ENCODE measurements at regions not wholly inside any gene's neighbourhood (a gene's known extent, or its start where the extent isn't known, plus 50 kb on each side); places are given as distances from the start of the nearest gene placed in this dataset.

GRCh38 chr13:106691341-106691740 is 123.4 kb upstream of the ARGLU1 start:
- H3K27me3 ChIP-seq (ENCODE audit: control insufficient read depth in 3 of 3, insufficient read depth in 3 of 3, low read length in 3 of 3) = no peaks in the 10 kb centered on the region
- no peak for DNase-seq
- no peak overlapping the region for H3K27ac ChIP-seq (ENCODE audit: low read depth in 1 of 3, low read length in 2 of 3)
- 73 to 78% (median 74%) methylated on average over 5 of the region's 5 CpGs for WGBS, 3 donors
- no peaks in the 10 kb centered on the region for H3K9me3 ChIP-seq (ENCODE audit: control insufficient read depth in 2 of 2, insufficient read depth in 1 of 2, low read depth in 1 of 2, low read length in 1 of 2)
- FAIRE-seq = no peak
- H3K36me3 ChIP-seq (ENCODE audit: control insufficient read depth in 3 of 3, insufficient read depth in 2 of 3, low read depth in 1 of 3, low read length in 3 of 3) = no peaks in the 10 kb centered on the region
- no peak overlapping the region for H3K4me3 ChIP-seq (ENCODE audit: low read depth in 1 of 3, low read length in 3 of 3)
- no peaks in the 10 kb centered on the region for H3K4me1 ChIP-seq (ENCODE audit: control insufficient read depth in 3 of 3, insufficient read depth in 2 of 3, low read depth in 1 of 3, low read length in 2 of 3)

- 50 to 70% (median 64%) methylated on average over 6 of the region's 6 CpGs for WGBS, 3 donors
- no peaks in the 10 kb centered on the region for H3K27me3 ChIP-seq (ENCODE audit: control insufficient read depth in 3 of 3, insufficient read depth in 3 of 3, low read length in 3 of 3)
- H3K27ac ChIP-seq (ENCODE audit: low read depth in 1 of 3, low read length in 2 of 3) = no peak overlapping the region
- H3K4me3 ChIP-seq (ENCODE audit: low read depth in 1 of 3, low read length in 3 of 3) = no peak overlapping the region
- DNase-seq (no peak), FAIRE-seq (no peak)
- H3K9me3 ChIP-seq (ENCODE audit: control insufficient read depth in 2 of 2, insufficient read depth in 1 of 2, low read depth in 1 of 2, low read length in 1 of 2) = no peaks in the 10 kb centered on the region
- no peaks in the 10 kb centered on the region for H3K4me1 ChIP-seq (ENCODE audit: control insufficient read depth in 3 of 3, insufficient read depth in 2 of 3, low read depth in 1 of 3, low read length in 2 of 3)
- H3K36me3 ChIP-seq (ENCODE audit: control insufficient read depth in 3 of 3, insufficient read depth in 2 of 3, low read depth in 1 of 3, low read length in 3 of 3) = no peaks in the 10 kb centered on the region
Measured at GRCh38 chr13:106690779-106691178, 122.8 kb upstream of the ARGLU1 start.

GRCh38 chr13:106689906-106690305 is 122.0 kb upstream of the ARGLU1 start:
- DNase-seq = no peak
- H3K27ac ChIP-seq (ENCODE audit: low read depth in 1 of 3, low read length in 2 of 3) = no peak overlapping the region
- WGBS, 3 donors = 43 to 88% (median 79%) methylated on average over 1 of the region's 1 CpG
- H3K9me3 ChIP-seq (ENCODE audit: control insufficient read depth in 2 of 2, insufficient read depth in 1 of 2, low read depth in 1 of 2, low read length in 1 of 2) = no peaks in the 10 kb centered on the region
- no peak for FAIRE-seq
- H3K36me3 ChIP-seq (ENCODE audit: control insufficient read depth in 3 of 3, insufficient read depth in 2 of 3, low read depth in 1 of 3, low read length in 3 of 3) = no peaks in the 10 kb centered on the region
- no peaks in the 10 kb centered on the region for H3K27me3 ChIP-seq (ENCODE audit: control insufficient read depth in 3 of 3, insufficient read depth in 3 of 3, low read length in 3 of 3)
- no peak overlapping the region for H3K4me3 ChIP-seq (ENCODE audit: low read depth in 1 of 3, low read length in 3 of 3)
- H3K4me1 ChIP-seq (ENCODE audit: control insufficient read depth in 3 of 3, insufficient read depth in 2 of 3, low read depth in 1 of 3, low read length in 2 of 3) = no peaks in the 10 kb centered on the region

GRCh38 chr13:106688940-106689339 is 121.0 kb upstream of the ARGLU1 start:
- Histone ChIP-seq H3K4me1 (ENCODE audit: control insufficient read depth in 3 of 3, insufficient read depth in 2 of 3, low read depth in 1 of 3, low read length in 2 of 3) (no peaks in the 10 kb centered on the region), H3K4me3 (ENCODE audit: low read depth in 1 of 3, low read length in 3 of 3) (no peak overlapping the region), H3K27ac (ENCODE audit: low read depth in 1 of 3, low read length in 2 of 3) (no peak overlapping the region), H3K9me3 (ENCODE audit: control insufficient read depth in 2 of 2, insufficient read depth in 1 of 2, low read depth in 1 of 2, low read length in 1 of 2) (no peaks in the 10 kb centered on the region), H3K27me3 (ENCODE audit: control insufficient read depth in 3 of 3, insufficient read depth in 3 of 3, low read length in 3 of 3) (no peaks in the 10 kb centered on the region), H3K36me3 (ENCODE audit: control insufficient read depth in 3 of 3, insufficient read depth in 2 of 3, low read depth in 1 of 3, low read length in 3 of 3) (no peaks in the 10 kb centered on the region)
- FAIRE-seq (no peak), DNase-seq (no peak)
- WGBS, 3 donors = 40 to 77% (median 69%) methylated on average over 1 of the region's 1 CpG

GRCh38 chr13:106686163-106686562 is 118.2 kb upstream of the ARGLU1 start:
- Histone ChIP-seq H3K27me3 (ENCODE audit: control insufficient read depth in 3 of 3, insufficient read depth in 3 of 3, low read length in 3 of 3) (no peaks in the 10 kb centered on the region), H3K27ac (ENCODE audit: low read depth in 1 of 3, low read length in 2 of 3) (no peak overlapping the region), H3K4me3 (ENCODE audit: low read depth in 1 of 3, low read length in 3 of 3) (no peak overlapping the region), H3K36me3 (ENCODE audit: control insufficient read depth in 3 of 3, insufficient read depth in 2 of 3, low read depth in 1 of 3, low read length in 3 of 3) (no peaks in the 10 kb centered on the region), H3K9me3 (ENCODE audit: control insufficient read depth in 2 of 2, insufficient read depth in 1 of 2, low read depth in 1 of 2, low read length in 1 of 2) (no peaks in the 10 kb centered on the region), H3K4me1 (ENCODE audit: control insufficient read depth in 3 of 3, insufficient read depth in 2 of 3, low read depth in 1 of 3, low read length in 2 of 3) (peaks cover 0 to 4% (median 0%) of the 10 kb centered on the region in 3 donors)
- no peak for DNase-seq
- 78 to 83% (median 78%) methylated on average over 3 of the region's 3 CpGs for WGBS, 3 donors
- no peak for FAIRE-seq

GRCh38 chr13:106685143-106685542 is 117.2 kb upstream of the ARGLU1 start:
- Histone ChIP-seq H3K4me1 (ENCODE audit: control insufficient read depth in 3 of 3, insufficient read depth in 2 of 3, low read depth in 1 of 3, low read length in 2 of 3) (peaks cover 0 to 4% (median 0%) of the 10 kb centered on the region in 3 donors), H3K4me3 (ENCODE audit: low read depth in 1 of 3, low read length in 3 of 3) (no peak overlapping the region), H3K27ac (ENCODE audit: low read depth in 1 of 3, low read length in 2 of 3) (no peak overlapping the region), H3K27me3 (ENCODE audit: control insufficient read depth in 3 of 3, insufficient read depth in 3 of 3, low read length in 3 of 3) (no peaks in the 10 kb centered on the region), H3K36me3 (ENCODE audit: control insufficient read depth in 3 of 3, insufficient read depth in 2 of 3, low read depth in 1 of 3, low read length in 3 of 3) (no peaks in the 10 kb centered on the region), H3K9me3 (ENCODE audit: control insufficient read depth in 2 of 2, insufficient read depth in 1 of 2, low read depth in 1 of 2, low read length in 1 of 2) (no peaks in the 10 kb centered on the region)
- 81 to 87% (median 87%) methylated on average over 6 of the region's 6 CpGs for WGBS, 3 donors
- DNase-seq (no peak), FAIRE-seq (no peak)

- Histone ChIP-seq H3K9me3 (ENCODE audit: control insufficient read depth in 2 of 2, insufficient read depth in 1 of 2, low read depth in 1 of 2, low read length in 1 of 2) (no peaks in the 10 kb centered on the region), H3K27ac (ENCODE audit: low read depth in 1 of 3, low read length in 2 of 3) (no peak overlapping the region), H3K27me3 (ENCODE audit: control insufficient read depth in 3 of 3, insufficient read depth in 3 of 3, low read length in 3 of 3) (no peaks in the 10 kb centered on the region), H3K36me3 (ENCODE audit: control insufficient read depth in 3 of 3, insufficient read depth in 2 of 3, low read depth in 1 of 3, low read length in 3 of 3) (no peaks in the 10 kb centered on the region), H3K4me1 (ENCODE audit: control insufficient read depth in 3 of 3, insufficient read depth in 2 of 3, low read depth in 1 of 3, low read length in 2 of 3) (peaks cover 0 to 4% (median 0%) of the 10 kb centered on the region in 3 donors), H3K4me3 (ENCODE audit: low read depth in 1 of 3, low read length in 3 of 3) (no peak overlapping the region)
- WGBS, 3 donors = 90 to 98% (median 95%) methylated on average over 3 of the region's 3 CpGs
- FAIRE-seq (no peak), DNase-seq (no peak)
Measured at GRCh38 chr13:106683918-106684317, 116.0 kb upstream of the ARGLU1 start.

- H3K36me3 ChIP-seq (ENCODE audit: control insufficient read depth in 3 of 3, insufficient read depth in 2 of 3, low read depth in 1 of 3, low read length in 3 of 3) = no peaks in the 10 kb centered on the region
- H3K4me3 ChIP-seq (ENCODE audit: low read depth in 1 of 3, low read length in 3 of 3) = no peak overlapping the region
- 34 to 54% (median 51%) methylated on average over 8 of the region's 8 CpGs for WGBS, 3 donors
- H3K27me3 ChIP-seq (ENCODE audit: control insufficient read depth in 3 of 3, insufficient read depth in 3 of 3, low read length in 3 of 3) = no peaks in the 10 kb centered on the region
- peaks cover 0 to 4% (median 0%) of the 10 kb centered on the region in 3 donors for H3K4me1 ChIP-seq (ENCODE audit: control insufficient read depth in 3 of 3, insufficient read depth in 2 of 3, low read depth in 1 of 3, low read length in 2 of 3)
- peak; percentile 17 to 19 for DNase-seq
- no peak for FAIRE-seq
- H3K27ac ChIP-seq (ENCODE audit: low read depth in 1 of 3, low read length in 2 of 3) = no peak overlapping the region
- H3K9me3 ChIP-seq (ENCODE audit: control insufficient read depth in 2 of 2, insufficient read depth in 1 of 2, low read depth in 1 of 2, low read length in 1 of 2) = no peaks in the 10 kb centered on the region
Measured at GRCh38 chr13:106683179-106683578, 115.2 kb upstream of the ARGLU1 start.

- no peak overlapping the region for H3K4me3 ChIP-seq (ENCODE audit: low read depth in 1 of 3, low read length in 3 of 3)
- whole genome bisulfite sequencing, 3 donors = 69 to 92% (median 90%) methylated on average over 5 of the region's 5 CpGs
- peaks cover 0 to 4% (median 0%) of the 10 kb centered on the region in 3 donors for H3K4me1 ChIP-seq (ENCODE audit: control insufficient read depth in 3 of 3, insufficient read depth in 2 of 3, low read depth in 1 of 3, low read length in 2 of 3)
- no peaks in the 10 kb centered on the region for H3K36me3 ChIP-seq (ENCODE audit: control insufficient read depth in 3 of 3, insufficient read depth in 2 of 3, low read depth in 1 of 3, low read length in 3 of 3)
- no peaks in the 10 kb centered on the region for H3K9me3 ChIP-seq (ENCODE audit: control insufficient read depth in 2 of 2, insufficient read depth in 1 of 2, low read depth in 1 of 2, low read length in 1 of 2)
- no peak overlapping the region for H3K27ac ChIP-seq (ENCODE audit: low read depth in 1 of 3, low read length in 2 of 3)
- H3K27me3 ChIP-seq (ENCODE audit: control insufficient read depth in 3 of 3, insufficient read depth in 3 of 3, low read length in 3 of 3) = no peaks in the 10 kb centered on the region
- no peak for DNase-seq
- no peak for FAIRE-seq
Measured at GRCh38 chr13:106681997-106682396, 114.1 kb upstream of the ARGLU1 start.
